GM12873 (cell line): ENCODE measurements at regions not wholly inside any gene's neighbourhood (a gene's known extent, or its start where the extent isn't known, plus 50 kb on each side); places are given as distances from the start of the nearest gene placed in this dataset.

Source experiments
- CTCF ChIP-seq: IDR thresholded peaks from 2 replicates; pipeline ENCODE4 v1.5.1; 2012; ENCODE audit warnings: low read depth, mild to moderate bottlenecking, moderate library complexity, low read length, control low read depth; ENCODE audit not compliant: insufficient read depth; ENCODE audit errors: missing control alignments

GRCh38 chr16:54589326-54589725 lies 302.7 kb upstream of the IRX3 start:
- TF ChIP-seq CTCF: no peak

- TF ChIP-seq CTCF: no peak
Measured at GRCh38 chr16:54588026-54588425, 301.4 kb upstream of the IRX3 start.

GRCh38 chr16:54587176-54587515 lies 300.6 kb upstream of the IRX3 start:
- no peak for TF ChIP-seq CTCF

- no peak for TF ChIP-seq CTCF
Measured at GRCh38 chr16:54586474-54587175, 300.0 kb upstream of the IRX3 start.

GRCh38 chr16:54585998-54586340 lies 299.4 kb upstream of the IRX3 start:
- no peak for TF ChIP-seq CTCF

GRCh38 chr16:54585094-54585997 lies 298.8 kb upstream of the IRX3 start:
- TF ChIP-seq CTCF: no peak

- TF ChIP-seq CTCF: no peak
Measured at GRCh38 chr16:54584121-54584520, 297.5 kb upstream of the IRX3 start.
